ENCODE measurements at regions not wholly inside any gene's neighbourhood (a gene's known extent, or its start where the extent isn't known, plus 50 kb on each side); places are given as distances from the start of the nearest gene placed in this dataset.
"Not testable (repeated sequence)": the region's sequence is repeated elsewhere in the genome, so short reads cannot be mapped to it uniquely, and the experiment has no call there.

GRCh38 chrX:52261125-52261462, 76.4 kb downstream of the MAGED4 start:
- no peak for DNase-seq (ENCODE audit: low read depth)

GRCh38 chrX:52261463-52262194, 76.9 kb downstream of the MAGED4 start:
- peak; percentile 36 for DNase-seq (ENCODE audit: low read depth)

DNA sequence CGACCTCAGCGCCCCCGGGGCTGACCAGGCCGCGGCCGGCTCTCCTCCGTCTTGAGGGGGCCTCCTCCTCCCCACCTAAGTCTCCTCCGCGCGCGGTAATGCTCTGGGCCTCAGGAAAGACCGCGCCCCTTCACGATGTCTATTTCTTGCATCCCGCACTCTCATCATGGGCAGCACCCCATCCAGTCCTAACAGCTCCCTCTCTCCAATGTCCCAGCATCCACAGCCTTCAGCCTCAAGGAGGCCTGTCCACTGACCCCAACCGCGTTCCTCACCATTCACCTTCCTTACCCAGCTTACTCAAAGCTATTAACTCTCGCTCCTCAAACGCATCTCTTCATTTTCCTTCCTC, 77.5 kb downstream of the MAGED4 start:
- no peak for DNase-seq (ENCODE audit: low read depth)

- no peak for DNase-seq (ENCODE audit: low read depth)
These were observed 78.7 kb downstream of the MAGED4 start for GRCh38 chrX:52263417-52263816.

GRCh38 chrX:52265713-52266112, 81.0 kb downstream of the MAGED4 start:
- DNase-seq (ENCODE audit: low read depth) = no peak

DNA sequence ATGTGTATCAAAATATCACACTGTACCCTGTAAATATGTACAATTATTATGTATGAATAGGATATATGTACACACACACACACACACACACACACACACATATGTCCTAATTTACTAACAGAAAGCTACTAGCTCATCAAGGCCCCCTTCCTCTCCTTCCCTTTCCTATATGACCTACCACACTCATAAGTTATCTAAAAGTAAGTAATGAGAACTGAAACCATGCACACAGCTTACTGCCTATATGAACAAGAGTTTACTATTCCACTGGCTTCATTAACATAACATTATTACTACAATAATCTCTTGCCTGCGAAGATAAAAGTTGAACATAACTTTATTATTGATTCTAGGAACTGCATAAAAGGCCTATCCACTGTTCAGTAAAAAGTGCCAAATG, 83.8 kb downstream of the MAGED4 start:
- not testable (repeated sequence) for DNase-seq (ENCODE audit: low read depth)

DNA sequence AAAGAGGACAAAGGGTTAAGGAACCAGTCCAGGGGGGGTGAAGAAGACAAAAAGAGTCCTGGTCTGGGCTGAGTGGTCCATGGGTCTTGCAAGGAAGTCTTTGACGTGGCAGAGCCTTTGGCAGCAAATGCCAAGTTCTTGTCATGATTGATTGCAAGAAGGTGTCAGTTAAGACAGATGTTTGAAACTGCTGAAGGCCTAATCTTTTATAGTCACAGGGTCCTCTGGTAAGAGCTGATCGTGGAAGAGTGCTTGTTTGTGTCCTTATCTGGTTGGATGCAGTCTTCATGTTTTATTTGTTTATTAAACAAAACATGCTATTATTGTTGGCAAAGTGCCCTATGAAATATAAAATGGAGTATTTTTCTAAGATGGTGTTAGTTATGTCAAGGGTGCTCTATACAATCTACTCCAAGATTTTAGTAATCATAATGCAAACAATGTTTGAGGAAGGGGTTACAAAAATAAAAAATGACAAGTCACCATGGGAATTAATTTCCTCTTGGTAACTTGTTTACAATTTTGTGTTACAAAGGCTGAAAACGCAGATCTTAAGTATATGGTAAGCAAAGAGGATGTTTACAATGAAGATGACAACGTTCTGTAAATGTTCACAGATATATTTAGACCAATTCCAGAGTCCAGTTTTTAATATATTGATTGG, 85.9 kb downstream of the MAGED4 start:
- DNase-seq (ENCODE audit: low read depth) = no peak

GRCh38 chrX:52271206-52271605, 86.5 kb downstream of the MAGED4 start:
- no peak for DNase-seq (ENCODE audit: low read depth)

DNA sequence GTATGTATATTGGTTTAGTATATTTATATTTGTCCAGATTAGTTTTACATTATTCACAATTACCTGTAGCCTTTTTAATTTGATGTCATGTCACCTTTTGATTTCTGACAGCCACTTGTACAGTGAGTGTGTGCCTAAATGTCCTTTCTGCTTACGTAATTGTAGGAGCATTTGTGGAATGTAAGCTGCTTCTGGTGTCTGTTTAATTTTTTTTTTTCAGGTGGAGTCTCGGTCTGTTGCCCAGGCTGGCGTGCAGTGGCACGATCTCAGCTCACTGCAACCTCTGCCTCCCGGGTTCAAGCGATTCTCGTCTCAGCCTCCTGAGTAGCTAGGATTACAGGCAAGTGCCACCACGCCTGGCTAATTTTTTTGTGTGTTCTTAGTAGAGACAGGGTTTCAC, 91.2 kb upstream of the XAGE2 start:
- DNase-seq (ENCODE audit: low read depth) = no peak

GRCh38 chrX:52280812-52281211, 88.0 kb upstream of the XAGE2 start:
- DNase-seq (ENCODE audit: low read depth) = no peak

- DNase-seq (ENCODE audit: low read depth) = no peak
These were observed 84.0 kb upstream of the XAGE2 start for GRCh38 chrX:52284865-52285264.

DNA sequence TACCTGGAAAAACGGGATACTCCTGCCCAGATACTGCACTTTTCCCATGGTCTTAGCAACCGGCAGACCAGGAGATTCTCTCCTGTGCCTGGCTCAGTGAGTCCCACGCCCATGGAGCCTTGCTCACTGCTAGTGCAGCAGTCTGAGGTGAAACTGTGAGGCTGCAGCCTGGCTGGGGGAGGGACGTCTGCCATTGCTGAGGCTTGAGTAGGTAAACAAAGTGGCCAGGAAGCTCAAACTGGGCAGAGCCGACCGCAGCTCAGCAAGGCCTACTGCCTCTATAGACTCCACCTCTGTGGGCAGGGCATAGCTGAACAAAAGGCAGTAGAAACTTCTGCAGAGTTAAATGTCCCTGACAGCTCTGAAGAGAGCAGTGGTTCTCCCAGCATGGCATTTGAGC, 69.9 kb upstream of the XAGE2 start:
- DNase-seq (ENCODE audit: low read depth) = not testable (repeated sequence)

DNA sequence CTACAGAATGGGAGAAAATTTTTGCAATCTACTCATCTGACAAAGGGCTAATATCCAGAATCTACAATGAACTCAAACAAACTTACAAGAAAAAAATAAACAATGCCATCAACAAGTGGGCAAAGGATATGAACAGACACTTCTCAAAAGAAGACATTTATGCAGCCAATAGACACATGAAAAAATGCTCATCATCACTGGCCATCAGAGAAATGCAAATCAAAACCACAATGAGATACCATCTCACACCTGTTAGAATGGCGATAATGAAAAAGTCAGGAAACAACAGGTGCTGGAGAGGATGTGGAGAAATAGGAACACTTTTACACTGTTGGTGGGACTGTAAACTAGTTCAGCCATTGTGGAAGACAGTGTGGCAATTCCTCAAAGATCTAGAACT, 60.3 kb upstream of the XAGE2 start:
- not testable (repeated sequence) for DNase-seq (ENCODE audit: low read depth)
